Bronchial epithelial cell (primary cell): ENCODE measurements at regions not wholly inside any gene's neighbourhood (a gene's known extent, or its start where the extent isn't known, plus 50 kb on each side); places are given as distances from the start of the nearest gene placed in this dataset.

ENCODE experiments used
- DNase-seq: peaks from one replicate; pipeline ENCODE4 v3.0.0-alpha.2; 2010; ENCODE audit warnings: low read depth
- FAIRE-seq: peaks from 2 replicates; lab custom pipeline; 2011; peaks lifted over from hg19 to GRCh38; lab: Jason Lieb, UNC
- H3K27me3 ChIP-seq: 2 replicates; pipeline ENCODE4 v1.5.1; 2011; ENCODE audit warnings: low read length; ENCODE audit not compliant: control insufficient read depth, insufficient read depth
- H3K36me3 ChIP-seq: 2 replicates; pipeline ENCODE4 v1.5.1; 2011; ENCODE audit warnings: low read length; ENCODE audit not compliant: control insufficient read depth, insufficient read depth
- H3K4me3 ChIP-seq: 2 replicates; pipeline ENCODE4 v1.5.1; 2011; ENCODE audit warnings: mild to moderate bottlenecking, low read depth, low read length, control low read depth
- TF ChIP-seq, protein P1 (sequence below): IDR thresholded peaks from 2 replicates; pipeline ENCODE4 v1.5.1; 2011; ENCODE audit warnings: mild to moderate bottlenecking, moderate library complexity, low read length, control low read depth, inconsistent platforms; ENCODE audit not compliant: insufficient read depth, severe bottlenecking

DNA sequence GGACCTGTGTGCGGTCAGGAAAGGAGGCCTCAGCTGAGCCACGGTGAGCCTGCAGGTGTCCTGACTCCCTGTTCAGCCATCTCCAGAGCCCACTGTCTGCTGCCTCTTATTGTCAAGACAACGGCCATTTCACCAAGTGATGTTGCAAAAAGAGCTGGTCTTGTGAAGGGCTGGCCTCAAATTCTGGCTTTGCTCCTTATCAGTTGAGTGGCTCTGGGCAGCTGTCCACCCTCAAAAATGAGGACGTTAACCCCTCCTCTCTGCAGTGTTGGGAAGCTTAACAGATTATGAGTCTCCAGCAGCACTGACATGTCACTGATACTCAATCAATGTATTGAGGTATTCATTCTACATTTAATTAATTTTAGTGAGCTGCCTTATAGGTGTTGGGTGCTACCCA, 171.1 kb upstream of the TOX3 start:
- TF ChIP-seq, protein P1, sequence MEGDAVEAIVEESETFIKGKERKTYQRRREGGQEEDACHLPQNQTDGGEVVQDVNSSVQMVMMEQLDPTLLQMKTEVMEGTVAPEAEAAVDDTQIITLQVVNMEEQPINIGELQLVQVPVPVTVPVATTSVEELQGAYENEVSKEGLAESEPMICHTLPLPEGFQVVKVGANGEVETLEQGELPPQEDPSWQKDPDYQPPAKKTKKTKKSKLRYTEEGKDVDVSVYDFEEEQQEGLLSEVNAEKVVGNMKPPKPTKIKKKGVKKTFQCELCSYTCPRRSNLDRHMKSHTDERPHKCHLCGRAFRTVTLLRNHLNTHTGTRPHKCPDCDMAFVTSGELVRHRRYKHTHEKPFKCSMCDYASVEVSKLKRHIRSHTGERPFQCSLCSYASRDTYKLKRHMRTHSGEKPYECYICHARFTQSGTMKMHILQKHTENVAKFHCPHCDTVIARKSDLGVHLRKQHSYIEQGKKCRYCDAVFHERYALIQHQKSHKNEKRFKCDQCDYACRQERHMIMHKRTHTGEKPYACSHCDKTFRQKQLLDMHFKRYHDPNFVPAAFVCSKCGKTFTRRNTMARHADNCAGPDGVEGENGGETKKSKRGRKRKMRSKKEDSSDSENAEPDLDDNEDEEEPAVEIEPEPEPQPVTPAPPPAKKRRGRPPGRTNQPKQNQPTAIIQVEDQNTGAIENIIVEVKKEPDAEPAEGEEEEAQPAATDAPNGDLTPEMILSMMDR, result no peak
- H3K4me3 ChIP-seq, result no peak overlapping the region
- no peak for DNase-seq
- no peaks in the 10 kb centered on the region for H3K36me3 ChIP-seq
- H3K27me3 ChIP-seq, result no peaks in the 10 kb centered on the region
- no peak for FAIRE-seq

- no peaks in the 10 kb centered on the region for H3K27me3 ChIP-seq
- TF ChIP-seq, protein P1, result no peak
- no peak overlapping the region for H3K4me3 ChIP-seq
- no peaks in the 10 kb centered on the region for H3K36me3 ChIP-seq
- DNase-seq, result no peak
- no peak for FAIRE-seq
Measured at GRCh38 chr16:52713740-52714139, 166.8 kb upstream of the TOX3 start.

- Histone ChIP-seq H3K36me3 (no peaks in the 10 kb centered on the region), H3K27me3 (no peaks in the 10 kb centered on the region), H3K4me3 (no peak overlapping the region)
- FAIRE-seq (no peak), DNase-seq (no peak)
- TF ChIP-seq, protein P1, result no peak
Measured at GRCh38 chr16:52709306-52709705, 162.4 kb upstream of the TOX3 start.

DNA sequence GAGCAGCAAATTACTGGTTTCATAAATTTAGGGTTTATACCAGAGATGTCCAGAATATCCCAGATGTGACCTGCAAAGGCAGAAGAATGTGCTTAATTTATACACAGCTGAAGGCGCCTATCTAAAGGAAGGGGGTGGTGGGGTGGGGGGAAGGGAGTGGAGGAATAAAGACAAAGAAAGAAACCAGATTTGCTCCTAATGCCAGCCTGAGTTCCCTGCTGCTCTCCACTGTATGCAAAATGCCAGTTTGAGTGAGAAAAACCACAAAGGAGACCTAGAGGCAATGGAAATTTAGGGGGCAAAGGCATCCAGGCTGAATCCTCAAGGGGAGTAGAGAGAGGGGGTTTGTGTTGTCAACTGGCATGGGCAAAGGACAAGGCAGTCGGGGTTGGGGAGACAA, 161.5 kb upstream of the TOX3 start:
- Histone ChIP-seq H3K27me3 (no peaks in the 10 kb centered on the region), H3K4me3 (no peak overlapping the region), H3K36me3 (no peaks in the 10 kb centered on the region)
- FAIRE-seq (no peak), DNase-seq (no peak)
- TF ChIP-seq, protein P1, result no peak

GRCh38 chr16:52707676-52708337, 160.9 kb upstream of the TOX3 start:
- Histone ChIP-seq H3K27me3 (no peaks in the 10 kb centered on the region), H3K4me3 (no peak overlapping the region), H3K36me3 (no peaks in the 10 kb centered on the region)
- no peak for DNase-seq
- no peak for FAIRE-seq
- TF ChIP-seq, protein P1, result no peak

DNA sequence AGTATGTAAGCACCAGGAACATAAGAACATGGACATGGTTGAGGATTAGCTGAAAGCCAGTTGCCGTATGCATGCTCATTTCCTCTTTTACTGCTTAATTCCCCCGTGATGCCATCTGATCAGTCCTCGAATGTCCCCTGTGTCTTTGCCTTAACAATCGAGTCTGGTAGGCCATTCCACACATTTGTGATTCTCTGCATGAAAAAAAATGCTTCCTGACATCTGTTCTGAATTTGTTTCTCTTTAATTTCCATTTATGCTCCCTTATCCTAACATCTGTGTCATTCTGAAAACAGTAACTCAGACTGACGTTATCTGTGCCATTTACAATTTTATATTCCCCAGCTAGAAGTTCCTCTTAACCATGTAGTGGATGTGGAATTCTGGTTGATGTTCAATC, 158.2 kb upstream of the TOX3 start:
- H3K27me3 ChIP-seq, result no peaks in the 10 kb centered on the region
- DNase-seq (no peak), FAIRE-seq (no peak)
- no peak overlapping the region for H3K4me3 ChIP-seq
- TF ChIP-seq, protein P1, result no peak
- no peaks in the 10 kb centered on the region for H3K36me3 ChIP-seq
